Dermis microvascular lymphatic vessel endothelial cell (primary cell): ENCODE measurements at regions not wholly inside any gene's neighbourhood (a gene's known extent, or its start where the extent isn't known, plus 50 kb on each side); places are given as distances from the start of the nearest gene placed in this dataset.
A peak's percentile ranks its signal among the peaks of the same experiment; 100 is the strongest.
"Not testable (repeated sequence)": the region's sequence is repeated elsewhere in the genome, so short reads cannot be mapped to it uniquely, and the experiment has no call there.

ENCODE experiments used
- DNase-seq, 2 donors: peaks; one replicate each; pipeline versions ENCODE4 v3.0.0 to v3.0.0-alpha.2; 2010; ENCODE audit warnings: low read depth in 2 of 2

DNA sequence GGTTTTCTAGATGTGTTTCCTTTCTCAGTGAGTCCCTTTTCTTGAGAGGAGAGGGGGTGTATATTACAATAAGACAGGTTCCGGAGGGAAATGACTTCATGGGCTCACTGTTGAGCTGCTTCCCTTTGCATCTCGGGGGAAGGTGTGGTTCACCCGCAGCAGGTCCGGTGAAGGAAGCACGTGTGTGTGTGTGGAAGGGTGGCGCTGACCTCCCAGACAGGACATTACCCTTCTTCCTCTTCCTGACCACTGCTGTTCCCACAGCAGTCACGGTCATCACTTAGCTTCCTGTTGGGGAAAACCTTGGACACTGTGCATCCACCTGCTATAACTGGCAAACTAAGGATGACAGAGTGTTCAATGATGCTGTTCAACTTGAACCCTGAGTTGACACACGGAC lies 83.6 kb downstream of the PLEKHG1 start:
- DNase-seq: peak; percentile 95 to 96

DNA sequence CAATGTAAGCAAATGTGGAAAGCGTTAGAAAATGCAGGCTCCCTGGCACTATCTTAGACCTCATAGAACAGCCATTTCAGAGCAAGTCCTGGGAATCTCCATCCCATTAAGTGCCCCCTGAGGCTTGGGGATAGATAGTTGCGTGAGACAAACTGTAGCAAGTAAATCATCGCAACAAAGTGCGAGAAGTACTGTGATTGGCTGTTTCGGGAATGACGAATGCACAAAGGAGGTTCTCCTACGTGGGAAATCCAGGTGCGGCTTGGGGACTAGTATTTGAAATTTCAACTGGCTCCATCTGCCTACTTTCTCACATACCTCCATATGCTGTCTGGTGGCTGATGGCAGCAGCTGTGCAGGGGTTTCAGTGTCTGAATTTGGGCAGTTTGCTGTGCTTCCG lies 84.5 kb downstream of the PLEKHG1 start:
- DNase-seq: no peak

DNA sequence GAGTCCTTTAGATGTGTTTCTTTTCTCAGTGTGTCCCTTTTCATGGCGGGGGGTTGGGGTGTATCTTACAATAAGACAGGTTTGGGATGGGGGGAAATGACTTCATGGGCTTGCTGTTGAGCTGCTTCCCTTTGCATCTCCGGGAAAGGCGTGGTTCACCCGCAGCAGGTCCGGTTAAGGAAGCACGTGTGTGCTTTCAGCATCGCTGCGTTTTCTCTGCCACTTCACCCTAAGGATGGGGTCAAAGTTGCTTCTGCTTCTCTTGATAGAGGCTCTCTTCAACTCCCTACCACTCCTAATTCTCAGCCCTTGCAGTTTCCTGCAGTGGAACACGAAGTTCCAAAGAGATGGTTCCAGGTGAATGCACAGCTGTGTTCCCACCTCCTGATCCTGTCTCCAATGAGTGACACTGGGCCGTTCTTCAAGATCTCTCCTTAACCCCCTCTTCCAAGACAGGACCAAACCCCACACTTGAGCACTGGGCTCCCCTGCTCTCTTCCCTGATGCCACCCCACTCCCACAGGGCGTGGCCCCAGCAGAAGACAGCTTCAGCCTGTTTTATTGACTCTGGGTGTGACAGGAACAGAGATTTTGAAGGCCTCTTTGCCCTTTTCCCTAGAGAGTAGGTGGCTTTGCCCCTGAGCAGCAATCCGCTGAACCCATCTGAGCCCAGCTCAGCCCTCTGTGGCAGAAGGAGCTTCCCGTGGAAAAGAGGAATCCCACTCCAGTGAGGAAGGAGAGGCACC lies 85.2 kb downstream of the PLEKHG1 start:
- DNase-seq: peak in 1 of 2 donors; percentile 51

DNA sequence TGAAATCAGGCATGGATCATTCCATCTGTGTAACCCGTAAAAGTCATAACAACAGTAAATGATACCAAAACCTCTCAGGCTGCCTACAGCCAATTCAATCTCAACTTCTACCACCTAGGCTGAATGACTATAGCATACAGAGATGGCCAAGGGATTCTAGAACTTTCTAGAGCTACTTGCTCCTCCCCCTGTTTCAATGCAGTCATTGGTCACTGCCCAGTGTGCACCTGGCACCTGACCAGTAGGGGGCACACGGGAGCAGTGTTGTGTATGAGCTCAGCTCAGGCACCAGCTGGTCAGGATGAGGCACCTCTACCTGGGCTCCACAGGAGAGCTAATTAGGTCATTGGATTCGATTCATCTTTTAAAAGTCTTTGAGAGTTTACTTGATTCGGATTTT lies 86.2 kb downstream of the PLEKHG1 start:
- peak in 1 of 2 donors; percentile 49 for DNase-seq

DNA sequence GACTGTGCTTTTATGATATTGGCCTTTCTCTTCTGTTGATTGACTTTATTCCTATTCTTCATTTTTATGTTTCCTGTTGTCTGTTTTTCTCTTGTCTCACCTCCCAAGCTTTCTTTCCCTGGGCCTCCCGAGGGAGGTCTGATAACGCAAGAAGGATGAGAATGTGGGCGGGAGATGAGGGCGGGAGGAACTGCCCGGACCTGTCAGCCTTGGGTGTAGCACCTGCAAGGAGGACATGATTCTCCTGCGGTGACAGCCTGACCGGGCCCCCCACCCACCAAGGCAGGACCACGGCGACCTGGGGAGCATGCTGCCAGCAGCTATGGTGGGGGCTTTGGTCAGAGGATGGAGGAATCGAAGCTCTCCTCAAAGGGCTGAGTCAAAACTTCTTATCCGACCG lies 86.9 kb downstream of the PLEKHG1 start:
- no peak for DNase-seq

DNA sequence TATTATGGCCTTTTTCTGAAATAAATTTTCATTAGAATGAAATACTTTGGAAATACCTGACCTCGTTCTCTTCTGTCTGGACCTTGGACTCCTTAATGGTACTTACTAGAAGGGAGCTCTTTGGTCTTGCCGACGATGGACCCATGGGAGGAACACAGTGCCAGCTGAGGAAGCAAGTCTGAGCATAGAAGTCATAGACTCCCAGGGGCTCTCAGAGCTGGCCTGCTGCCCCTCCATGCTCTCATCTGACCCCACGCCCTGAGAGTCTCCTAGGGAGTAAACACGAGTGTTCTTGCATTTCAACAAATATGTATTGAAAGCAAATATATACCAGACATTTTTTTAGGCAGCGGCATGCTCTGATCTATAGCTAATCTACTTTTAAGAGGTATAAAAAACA lies 87.8 kb downstream of the PLEKHG1 start:
- DNase-seq: peak in 1 of 2 donors; percentile 60

DNA sequence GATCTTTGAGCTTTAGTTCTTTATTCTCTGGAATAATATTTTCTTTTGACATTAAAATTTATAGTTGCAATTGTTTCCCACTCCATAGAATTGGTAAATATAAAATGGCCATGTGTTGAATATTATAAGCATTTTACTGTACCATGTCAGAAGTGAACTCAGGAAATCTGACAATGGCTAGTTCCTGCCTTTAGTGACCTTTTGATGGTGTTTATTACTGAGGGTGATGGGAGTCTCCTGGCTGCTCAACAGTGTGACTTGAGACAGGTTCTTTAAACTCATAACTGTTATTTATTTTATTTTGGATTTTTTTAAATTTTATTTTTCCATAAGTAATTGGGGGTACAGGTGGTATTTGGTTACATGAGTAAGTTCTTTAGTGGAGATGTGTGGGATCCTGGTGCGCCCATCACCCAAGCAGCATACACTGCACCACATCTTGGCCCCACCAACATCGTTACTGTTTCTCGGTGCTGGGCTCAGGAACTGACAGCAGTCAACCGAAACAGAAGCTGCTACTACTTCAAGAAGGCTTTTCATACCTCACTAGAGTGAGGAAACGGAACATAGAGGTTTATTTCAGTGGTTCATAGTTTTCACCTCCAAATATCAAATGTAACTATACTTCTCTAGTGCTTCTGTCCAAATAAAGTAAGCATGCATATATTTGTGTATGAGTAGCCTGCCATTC lies 90.4 kb downstream of the PLEKHG1 start:
- peak in 1 of 2 donors; percentile 86 for DNase-seq

DNA sequence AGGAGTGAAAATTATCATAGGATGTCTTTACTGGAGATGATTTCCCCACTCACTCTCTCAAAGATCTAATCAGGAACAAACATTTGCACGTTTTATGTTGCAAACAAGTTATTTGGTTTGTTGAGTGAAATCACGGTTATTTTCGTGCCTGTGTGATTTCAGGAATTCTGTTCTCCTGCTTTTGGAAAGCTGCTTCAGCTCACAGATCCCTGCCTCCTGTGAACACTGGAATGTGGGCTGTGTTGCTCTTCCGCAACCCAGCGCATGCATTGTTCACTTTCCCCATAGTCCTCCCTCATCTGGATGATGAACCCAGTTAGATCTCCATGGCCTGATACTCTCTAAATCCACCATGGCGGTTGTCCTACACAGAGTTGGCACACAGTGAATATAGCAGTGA lies 91.0 kb downstream of the PLEKHG1 start:
- peak in 1 of 2 donors; percentile 23 for DNase-seq

DNA sequence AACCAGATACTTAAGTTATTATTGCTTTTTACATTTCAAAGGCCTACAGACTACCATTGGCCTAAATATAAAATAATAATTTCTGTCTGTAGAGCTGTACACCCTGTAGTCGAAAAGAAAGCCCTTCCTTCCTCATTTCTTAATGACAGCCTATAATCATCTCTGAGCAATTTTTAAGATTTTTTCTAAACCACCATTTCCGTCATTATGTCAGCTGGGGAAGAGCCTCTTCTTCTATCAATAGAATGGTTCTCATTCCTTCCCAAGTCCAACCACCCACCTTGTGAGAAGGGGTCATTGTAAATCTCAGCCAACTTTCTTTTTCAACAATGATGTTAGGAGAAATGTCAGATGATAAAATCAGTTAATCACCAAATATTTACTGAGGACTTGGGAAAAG lies 91.8 kb downstream of the PLEKHG1 start:
- no peak for DNase-seq

DNA sequence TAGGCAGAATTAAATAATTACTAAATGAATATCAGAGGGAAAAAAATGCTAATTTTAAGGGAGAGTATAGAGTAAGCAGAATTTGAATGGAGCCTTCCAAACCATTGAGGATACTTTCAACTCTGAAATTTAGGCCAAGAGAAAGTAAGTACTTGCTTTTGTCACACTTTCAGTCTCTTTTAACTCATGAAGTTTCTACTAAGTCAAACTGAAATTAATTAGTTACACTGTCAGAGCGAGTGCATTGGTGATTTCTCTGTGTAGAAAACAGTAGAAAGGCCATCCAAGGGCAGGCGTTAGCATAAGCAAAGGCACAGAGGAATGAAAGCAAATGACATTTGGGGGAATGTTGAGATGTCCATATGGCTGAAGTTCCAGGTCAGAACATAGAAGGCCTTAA lies 92.9 kb downstream of the PLEKHG1 start:
- DNase-seq: no peak

DNA sequence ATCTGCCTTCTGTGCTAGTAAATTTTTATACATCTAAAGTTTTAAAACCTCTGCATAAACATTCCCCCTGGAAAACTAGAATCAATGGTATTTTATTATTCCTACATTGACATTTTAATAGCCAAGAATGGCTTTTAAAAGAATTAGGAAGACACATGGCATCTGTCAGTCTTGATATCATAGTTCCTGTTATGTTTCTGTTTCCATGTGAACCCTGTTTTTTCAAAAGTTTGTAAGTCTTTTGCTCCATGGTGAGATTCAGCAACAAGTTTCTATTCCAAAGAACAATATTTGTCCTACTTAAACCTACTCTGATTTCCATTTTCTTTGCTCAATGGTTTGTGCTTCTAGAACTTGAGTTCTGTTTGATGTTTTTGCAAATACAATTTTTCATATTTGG lies 95.2 kb downstream of the PLEKHG1 start:
- DNase-seq: peak; percentile 75 to 81

DNA sequence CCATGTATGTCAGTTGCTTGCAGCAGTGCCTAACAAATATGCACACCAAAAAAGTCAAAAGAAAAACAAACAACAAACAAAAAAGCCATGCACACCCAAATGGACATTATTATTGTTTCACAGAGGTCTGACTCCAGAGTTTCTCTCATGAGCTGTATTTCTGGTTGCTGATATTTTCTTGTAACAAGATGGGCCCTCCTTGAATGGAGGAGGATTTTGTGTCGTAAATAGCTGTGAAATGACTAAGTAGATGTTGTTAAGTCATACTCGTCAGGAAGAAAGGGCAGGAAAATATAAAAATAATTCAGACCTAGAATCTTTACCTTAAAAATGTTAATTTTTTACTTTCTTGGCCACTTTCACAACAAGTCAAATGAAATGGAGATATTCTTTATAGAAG lies 96.0 kb downstream of the PLEKHG1 start:
- DNase-seq: no peak

DNA sequence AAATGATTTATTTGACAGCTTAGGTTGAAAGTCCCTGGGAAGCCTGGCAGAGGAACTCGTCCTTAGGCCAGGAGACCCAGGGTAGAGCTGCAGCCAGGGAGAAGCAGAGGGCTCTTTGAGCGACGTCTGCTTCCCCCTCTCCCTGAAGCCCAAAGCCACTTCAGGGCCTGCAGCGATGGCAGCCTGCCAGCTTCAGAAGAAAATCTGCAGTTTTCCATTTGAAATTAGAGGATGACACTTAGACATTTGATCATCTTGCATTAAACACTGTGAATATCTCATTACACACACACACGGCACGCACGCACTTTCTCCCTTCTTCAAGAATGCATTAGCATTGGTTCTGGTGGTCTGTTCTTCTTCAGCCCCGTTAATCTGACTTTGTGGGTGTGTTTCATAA lies 96.5 kb downstream of the PLEKHG1 start:
- DNase-seq: no peak

DNA sequence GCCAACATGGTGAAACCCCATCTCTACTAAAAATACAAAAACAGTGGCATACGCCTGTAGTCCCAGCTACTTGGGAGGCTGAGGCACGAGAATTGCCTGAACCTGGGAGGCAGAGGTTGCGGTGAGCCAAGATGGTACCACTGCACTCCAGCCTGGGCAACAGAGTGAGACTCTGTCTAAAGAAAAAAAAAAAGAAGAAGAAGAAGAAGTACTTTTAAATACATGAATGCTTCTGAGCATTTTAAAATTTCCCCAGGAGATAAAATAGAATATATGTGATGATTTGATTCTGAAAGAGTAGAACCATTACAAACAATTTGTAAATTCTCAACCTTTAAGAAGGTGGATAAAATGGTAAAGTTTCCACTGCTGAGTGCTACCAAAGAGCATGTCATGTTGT lies 97.2 kb downstream of the PLEKHG1 start:
- not testable (repeated sequence) for DNase-seq

DNA sequence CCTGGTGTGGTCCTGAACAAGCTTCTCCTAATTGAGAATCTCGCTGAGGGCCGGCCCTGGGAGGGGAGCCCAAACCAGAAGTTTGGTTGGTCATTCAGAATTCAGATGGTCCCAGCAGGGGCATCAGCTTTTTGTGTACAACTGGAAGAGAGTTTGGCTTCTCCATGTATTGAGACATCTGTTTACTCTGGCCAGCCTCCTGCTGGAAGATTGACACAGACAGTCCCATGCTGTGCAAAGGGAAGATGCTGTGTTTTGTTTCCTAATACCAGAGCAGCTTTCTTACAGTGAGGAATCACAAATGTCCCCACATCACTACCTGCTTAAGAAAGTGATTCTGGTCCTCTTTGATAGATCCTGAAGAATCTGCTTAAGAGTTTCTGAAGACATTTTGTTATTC lies 97.8 kb downstream of the PLEKHG1 start:
- DNase-seq: no peak

DNA sequence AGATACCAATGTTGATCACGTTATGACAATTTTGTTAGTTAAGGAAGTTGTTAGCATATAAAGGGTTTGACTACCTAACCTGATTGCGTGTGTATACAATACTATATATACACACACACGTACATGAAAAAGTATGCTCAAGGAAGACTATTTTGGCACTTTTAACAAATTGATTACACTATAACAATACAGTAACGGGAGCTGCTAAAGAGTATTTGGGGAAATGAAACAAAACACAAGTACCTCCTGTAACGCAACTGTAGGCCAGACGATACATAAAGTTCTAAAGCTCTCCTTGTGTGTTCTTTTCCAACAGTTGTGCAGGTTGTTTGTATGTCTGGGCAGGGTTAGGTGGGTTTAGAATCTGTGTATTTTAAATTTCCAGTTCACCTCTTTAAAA lies 98.7 kb downstream of the PLEKHG1 start:
- no peak for DNase-seq

DNA sequence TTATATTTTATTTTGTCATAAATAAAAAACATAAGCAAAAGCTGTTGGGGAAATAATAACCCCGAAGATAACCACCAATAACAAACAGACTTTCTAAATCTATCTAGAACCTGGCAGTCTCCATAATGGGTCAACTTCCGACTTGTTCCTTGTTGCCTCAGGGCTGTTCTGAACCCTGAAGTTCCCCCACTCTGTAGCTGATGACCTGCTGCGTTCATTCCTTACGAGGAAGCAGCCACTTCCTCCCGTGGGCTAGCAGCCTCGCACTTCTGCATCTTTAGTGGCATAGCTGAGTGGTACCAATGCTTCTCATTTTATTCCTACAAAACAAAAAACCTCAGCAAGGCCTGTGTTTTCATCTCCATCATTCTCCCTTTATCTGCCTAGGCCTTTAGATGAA lies 103.0 kb downstream of the PLEKHG1 start:
- DNase-seq: no peak

DNA sequence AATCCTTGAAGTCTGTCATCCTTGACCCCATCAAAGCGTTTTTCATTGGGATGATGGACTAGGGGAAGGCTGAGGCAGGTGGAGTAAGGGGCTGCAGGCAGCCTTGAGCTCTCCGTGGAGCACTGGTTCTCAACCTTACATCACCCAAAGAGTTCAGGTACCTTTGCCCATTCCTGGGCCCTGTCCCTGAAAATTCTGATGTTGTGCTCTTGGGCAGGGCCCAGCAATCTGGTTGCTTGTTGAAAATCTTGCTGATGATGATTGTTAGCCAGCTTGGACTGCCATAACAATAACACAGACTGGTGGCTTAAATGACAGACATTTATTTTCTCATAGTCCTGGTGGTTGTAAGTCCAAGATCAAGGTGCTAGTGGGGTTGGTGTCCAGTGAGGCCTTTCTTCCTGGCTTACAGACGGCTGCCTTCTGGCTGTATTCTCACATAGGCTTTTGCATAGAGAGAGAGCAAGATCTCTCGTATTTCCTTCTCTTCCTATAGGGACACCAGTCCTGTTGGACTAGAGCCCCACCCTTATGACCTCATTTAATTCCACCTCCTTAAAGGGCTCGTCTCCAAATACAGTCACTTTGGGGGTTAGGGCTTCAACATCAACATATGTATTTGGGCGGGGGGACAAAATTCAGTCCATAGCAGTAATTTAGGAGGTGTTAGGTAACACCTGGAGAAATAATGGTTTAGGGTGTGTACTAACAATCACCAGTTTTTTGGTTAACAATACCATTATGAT lies 104.9 kb downstream of the PLEKHG1 start:
- no peak for DNase-seq

DNA sequence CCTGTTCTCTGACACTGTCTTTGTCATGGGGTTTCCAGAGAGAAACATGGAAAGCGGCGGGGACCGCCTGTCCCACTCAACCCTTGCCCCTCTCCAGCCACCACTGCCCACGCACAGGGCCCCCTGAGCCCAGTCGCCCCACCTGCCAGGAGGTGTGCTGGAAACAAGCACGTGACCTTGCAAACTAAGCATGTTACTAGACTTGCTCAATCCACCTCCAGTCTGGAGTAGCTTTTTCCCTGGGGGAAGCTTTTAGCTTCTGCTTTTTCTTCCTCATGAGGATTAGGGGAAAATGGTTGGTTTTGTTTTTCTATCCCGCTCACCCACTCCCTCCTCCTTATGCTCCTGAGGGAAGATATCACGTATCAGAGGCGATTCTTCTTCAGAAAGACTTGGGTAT lies 105.7 kb downstream of the PLEKHG1 start:
- DNase-seq: no peak

DNA sequence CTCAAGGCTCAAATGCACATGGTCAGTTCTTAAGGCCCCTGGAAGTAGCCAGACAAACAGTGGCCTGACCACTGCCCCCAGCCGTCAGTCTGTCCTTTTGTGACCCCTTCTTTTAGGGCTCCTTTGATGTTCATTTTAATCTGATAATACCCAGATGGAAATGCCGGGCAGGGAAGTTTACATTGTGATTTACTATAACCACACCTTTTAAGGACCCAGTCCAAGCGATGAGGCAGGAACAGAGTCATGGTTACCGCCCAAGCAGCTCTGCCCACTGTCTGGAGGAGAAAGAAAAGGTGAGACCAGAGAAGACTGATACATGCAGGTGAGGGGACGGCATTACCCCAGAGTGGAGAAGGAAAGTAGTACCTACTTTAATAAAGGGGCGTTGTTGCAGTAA lies 110.6 kb downstream of the PLEKHG1 start:
- DNase-seq: no peak

DNA sequence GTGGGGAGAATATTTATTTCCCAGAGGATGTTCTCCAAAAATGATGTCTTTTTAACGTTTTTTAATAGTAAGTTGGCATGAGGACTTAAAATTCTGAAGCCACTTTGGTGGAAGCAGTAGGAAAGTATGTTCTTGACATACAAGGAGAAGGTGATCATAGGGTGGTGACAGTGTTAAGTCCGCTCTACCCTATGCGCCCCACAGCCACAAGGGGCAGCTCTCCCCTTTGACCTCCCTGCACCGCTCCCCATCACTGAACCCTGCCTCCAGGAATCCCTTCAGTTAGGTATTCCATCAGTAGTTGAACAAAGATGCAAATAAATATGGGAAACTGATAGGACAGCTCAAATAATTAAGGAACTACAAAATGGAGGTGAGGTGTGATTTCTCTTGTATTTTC lies 111.4 kb downstream of the PLEKHG1 start:
- no peak for DNase-seq
